Thyroid gland (tissue), 4 donors: ENCODE measurements at regions not wholly inside any gene's neighbourhood (a gene's known extent, or its start where the extent isn't known, plus 50 kb on each side); places are given as distances from the start of the nearest gene placed in this dataset.

Experiments used
- CTCF ChIP-seq, 6 experiments: fragments of 200-600 bp in 3 of 6; fragments of 450-650 bp in 3 of 6; sonication (generic) in 3 of 6; IDR thresholded peaks; one replicate each; pipeline ENCODE4 v1.5.1; 2016 to 2019; ENCODE audit warnings: antibody characterized with exemption in 6 of 6, mild to moderate bottlenecking in 2 of 6, inconsistent platforms in 1 of 6, moderate library complexity in 1 of 6
- POLR2A ChIP-seq, 2 donors: fragments of 450-650 bp; IDR thresholded peaks; one replicate each; pipeline ENCODE4 v1.6.1; 2017; ENCODE audit warnings: antibody characterized with exemption in 2 of 2, mild to moderate bottlenecking in 2 of 2, moderate library complexity in 1 of 2

DNA sequence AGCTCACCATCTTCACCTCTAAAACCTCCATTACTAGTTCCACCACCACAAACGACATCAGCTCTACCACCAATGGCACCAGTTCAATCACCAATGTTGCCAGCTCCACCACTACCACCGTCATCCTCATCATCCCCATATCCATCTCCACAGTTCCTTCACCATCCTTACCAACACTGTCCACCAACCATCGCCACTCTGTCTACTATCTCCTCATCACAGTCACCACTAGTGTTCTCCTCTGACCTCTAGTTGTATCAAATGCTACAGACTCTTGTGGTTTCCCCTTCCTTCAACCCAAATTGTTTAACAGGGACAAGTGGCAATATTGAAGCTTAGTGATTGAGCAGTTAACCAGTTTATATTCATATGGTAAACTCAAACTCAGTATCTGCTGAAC, 182.6 kb downstream of the CAAP1 start:
- TF ChIP-seq CTCF (IDR thresholded peaks at IDR 0.05), result no peak
- TF ChIP-seq POLR2A (IDR thresholded peaks at IDR 0.05), result no peak
